Motor neuron (in vitro differentiated cells): ENCODE measurements at regions not wholly inside any gene's neighbourhood (a gene's known extent, or its start where the extent isn't known, plus 50 kb on each side); places are given as distances from the start of the nearest gene placed in this dataset.

Source experiments
- ATAC-seq, 8 experiments: fragments of 200-7000 bp; cut with Tn5 transposase; replicated peaks in 6 of 8; 2 replicates each; pipeline ENCODE4 v1.8.0; 2021; ENCODE audit warnings: mild to moderate bottlenecking in 8 of 8, moderate library complexity in 8 of 8
- H3K27ac ChIP-seq, 2 donors: fragments of 250-450 bp; sonication (Bioruptor Pico); 2 replicates each; pipeline ENCODE4 v1.9.0; 2021; ENCODE audit warnings: antibody characterized with exemption in 2 of 2, mild to moderate bottlenecking in 2 of 2, moderate library complexity in 1 of 2
- H3K4me1 ChIP-seq, 2 donors: fragments of 250-450 bp; sonication (Bioruptor Pico); replicated peaks in 1 of 2; 2 replicates each; pipeline ENCODE4 v1.6.1; 2021; ENCODE audit warnings: antibody characterized with exemption in 2 of 2, mild to moderate bottlenecking in 2 of 2, moderate library complexity in 1 of 2
- H3K4me3 ChIP-seq, 5 donors: fragments of 250-450 bp; sonication (Bioruptor Pico); 2 replicates each; pipeline ENCODE4 v1.9.0; 2021; ENCODE audit warnings: antibody characterized with exemption in 5 of 5, mild to moderate bottlenecking in 5 of 5, moderate library complexity in 4 of 5
- WGBS, 10 experiments: fragments of 450-650 bp; shearing (Covaris generic); methylation state at CpG; one replicate each; pipeline ENCODE4 v1.0.0; 2022; 5-methylcytosine and 5-hydroxymethylcytosine counted together
- in situ Hi-C, 9 experiments: fragments of 400-800 bp; cut with MboI; loops; one replicate each; pipeline ENCODE4 v1.15.0; 2021; ENCODE audit warnings: low sequenced_read_pairs in 9 of 9, low pct_unique_long_range_greater_than_20kb in 2 of 9; ENCODE audit not compliant: unreplicated experiment in 9 of 9

- no peak for ATAC-seq
- Histone ChIP-seq H3K27ac (no peak overlapping the region), H3K4me3 (no peak overlapping the region), H3K4me1 (peaks cover 2 to 6% of the 10 kb centered on the region in 2 donors)
- 25 to 80% (median 43%) methylated on average over 1 to 2 of the region's 2 CpGs; no CpG with 5 or more reads in 4 of the 10 experiments for WGBS, 10 experiments
- in situ Hi-C loops: no loop called here
Measured at GRCh38 chr14:83993545-83993944, 1536.4 kb upstream of the FLRT2 start.

GRCh38 chr14:83994020-83994419 is 1535.9 kb upstream of the FLRT2 start:
- in situ Hi-C loops: no loop called here
- WGBS, 10 experiments: 0 to 100% (median 44%) methylated on average over 1 to 2 of the region's 2 CpGs; no CpG with 5 or more reads in 3 of the 10 experiments
- peak in 1 of 8 experiments; percentile 52 for ATAC-seq

DNA sequence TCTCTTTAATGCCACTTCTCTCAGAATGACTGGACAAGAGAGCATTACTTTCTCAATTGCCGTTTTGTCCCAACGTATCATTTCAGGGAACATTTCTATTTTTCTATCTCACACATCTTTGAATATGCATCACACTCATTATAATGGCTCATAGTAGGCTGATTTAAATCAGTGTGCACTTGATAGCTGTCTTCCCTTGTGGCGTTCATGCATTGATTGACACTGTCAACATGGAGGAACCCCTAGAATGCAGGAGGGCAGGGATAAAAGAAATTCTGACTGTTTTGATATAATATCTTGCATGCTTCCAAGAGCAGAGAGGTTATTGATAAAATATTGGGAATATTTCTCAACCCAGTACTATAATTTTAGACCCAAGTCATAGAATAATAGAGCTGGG is 1528.9 kb upstream of the FLRT2 start:
- ATAC-seq: no peak
- in situ Hi-C loops: no loop called here
- Histone ChIP-seq H3K27ac (no peak overlapping the region), H3K4me1 (peaks cover 2 to 3% of the 10 kb centered on the region in 2 donors), H3K4me3 (no peak overlapping the region)
- whole genome bisulfite sequencing, 10 experiments: 43 to 100% (median 85%) methylated on average over 2 to 3 of the region's 3 CpGs; no CpG with 5 or more reads in 3 of the 10 experiments

More at GRCh38 chr14:83994020-83994419, 1535.9 kb upstream of the FLRT2 start:
- H3K4me3 ChIP-seq: no peak overlapping the region
- peaks cover 2 to 3% of the 10 kb centered on the region in 2 donors for H3K4me1 ChIP-seq
- H3K27ac ChIP-seq: no peak overlapping the region

- no peak for ATAC-seq
- Histone ChIP-seq H3K27ac (no peak overlapping the region), H3K4me1 (peaks cover 0 to 9% of the 10 kb centered on the region in 2 donors), H3K4me3 (no peak overlapping the region)
- in situ Hi-C loops: no loop called here
Measured at GRCh38 chr14:84003346-84003745, 1526.6 kb upstream of the FLRT2 start.

GRCh38 chr14:84006643-84007155 is 1523.2 kb upstream of the FLRT2 start:
- Histone ChIP-seq H3K27ac (no peak overlapping the region), H3K4me3 (no peak overlapping the region), H3K4me1 (peaks cover 0 to 9% of the 10 kb centered on the region in 2 donors)
- 46 to 100% (median 82%) methylated on average over 1 to 2 of the region's 3 CpGs; no CpG with 5 or more reads in 6 of the 10 experiments for WGBS, 10 experiments
- ATAC-seq: peak in 1 of 8 experiments; percentile 76
- in situ Hi-C loops: no loop called here

DNA sequence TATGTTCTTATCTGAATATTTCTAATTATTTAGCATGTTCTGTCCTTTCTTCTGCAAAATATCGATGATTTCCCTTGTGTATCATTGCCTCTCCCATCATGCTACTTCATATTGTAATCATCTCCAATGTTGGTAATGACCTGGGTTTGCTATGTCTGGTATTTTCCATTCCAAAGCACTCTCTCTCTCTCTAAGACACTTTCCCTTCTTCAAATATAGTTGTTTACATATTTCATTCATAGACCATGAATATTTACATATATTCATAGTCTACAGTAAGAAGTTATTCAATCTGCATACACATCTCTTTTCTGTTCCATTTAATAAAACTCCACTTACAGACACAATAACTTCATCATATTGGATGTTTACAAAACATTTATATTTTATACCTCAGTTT is 1516.5 kb upstream of the FLRT2 start:
- ATAC-seq: peak in 3 of 8 experiments; percentile 53 to 100 (median 57)
- Histone ChIP-seq H3K4me1 (no peaks in the 10 kb centered on the region), H3K27ac (no peak overlapping the region), H3K4me3 (no peak overlapping the region)
- in situ Hi-C loops: no loop called here
- 0 to 100% (median 57%) methylated on average over 1 of the region's 1 CpG for WGBS, 10 experiments

DNA sequence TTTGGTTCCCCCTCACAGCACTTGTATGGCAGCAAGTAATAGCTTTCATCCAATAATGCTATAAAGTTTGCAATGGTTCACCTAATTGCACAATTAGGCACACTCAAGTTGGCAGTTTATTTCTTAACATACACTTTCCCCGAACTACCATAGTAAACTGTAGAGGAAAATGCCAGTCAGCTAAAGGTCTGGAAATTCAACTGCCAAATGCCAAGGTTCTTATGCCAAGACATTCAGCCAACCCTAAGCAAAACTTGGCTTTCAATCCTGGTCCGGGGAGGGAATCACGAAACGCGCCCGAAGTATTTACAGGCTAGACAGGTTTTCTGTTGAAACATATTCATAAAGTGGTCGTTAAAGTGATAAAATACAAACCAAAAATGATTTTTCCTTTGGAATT is 1512.4 kb upstream of the FLRT2 start:
- no peak overlapping the region for H3K27ac ChIP-seq
- in situ Hi-C loops: no loop called here
- H3K4me1 ChIP-seq: no peaks in the 10 kb centered on the region
- no peak for ATAC-seq
- H3K4me3 ChIP-seq: no peak overlapping the region
- 17 to 96% (median 86%) methylated on average over 1 to 7 of the region's 7 CpGs for WGBS, 10 experiments

DNA sequence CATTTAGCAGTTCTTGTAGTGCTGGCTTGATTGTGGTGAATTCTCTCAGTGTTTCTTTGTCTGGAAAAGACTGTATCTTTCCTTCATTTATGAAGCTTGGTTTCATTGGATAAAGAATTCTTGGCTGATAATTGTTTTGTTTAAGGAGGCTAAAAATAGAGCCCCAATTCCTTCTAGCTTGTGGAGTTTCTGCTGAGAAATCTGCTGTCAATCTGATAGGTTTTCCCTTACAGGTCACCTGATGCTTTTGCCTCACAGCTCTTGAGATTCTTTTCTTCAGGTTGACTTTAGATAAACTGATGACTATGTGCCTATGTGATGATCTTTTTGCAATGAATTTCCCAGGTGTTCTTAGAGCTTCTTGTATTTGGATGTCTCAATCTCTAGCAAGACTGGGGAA is 1508.5 kb upstream of the FLRT2 start:
- no peak for ATAC-seq
- Histone ChIP-seq H3K27ac (no peak overlapping the region), H3K4me1 (no peaks in the 10 kb centered on the region), H3K4me3 (no peak overlapping the region)
- in situ Hi-C loops: no loop called here

DNA sequence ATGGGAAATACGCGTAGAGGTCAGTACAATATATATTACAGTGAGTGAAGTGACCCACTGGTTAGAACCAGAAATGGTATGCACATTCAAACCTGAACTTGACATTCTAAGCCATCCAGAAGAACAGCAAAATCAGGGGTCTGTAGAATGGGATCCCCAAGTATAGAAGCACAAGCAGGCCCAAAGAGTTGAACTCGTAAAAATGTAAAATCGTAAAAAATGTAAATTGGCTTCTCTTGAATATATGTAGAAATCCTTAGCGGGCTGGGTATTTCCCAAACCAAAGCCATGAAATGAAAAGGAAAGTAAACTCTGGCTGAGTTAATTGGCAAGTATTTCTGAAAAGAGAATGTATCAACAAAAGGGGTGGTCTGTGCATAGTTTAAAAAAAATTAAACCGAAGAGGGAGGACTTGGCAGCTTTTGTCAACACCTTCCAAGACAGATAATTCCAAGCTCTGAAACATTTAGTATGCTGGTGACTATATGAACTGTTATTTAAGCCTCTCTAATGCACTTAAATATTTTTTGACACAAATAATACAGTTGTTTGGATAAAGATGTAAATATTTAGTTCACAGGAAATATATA is 1505.6 kb upstream of the FLRT2 start:
- Histone ChIP-seq H3K4me1 (no peaks in the 10 kb centered on the region), H3K27ac (no peak overlapping the region), H3K4me3 (no peak overlapping the region)
- 56 to 91% (median 78%) methylated on average over 3 to 6 of the region's 6 CpGs for WGBS, 10 experiments
- in situ Hi-C loops: no loop called here
- ATAC-seq: no peak

- 19 to 100% (median 88%) methylated on average over 2 to 6 of the region's 8 CpGs; no CpG with 5 or more reads in 2 of the 10 experiments for WGBS, 10 experiments
- no peak overlapping the region for H3K4me3 ChIP-seq
- no peaks in the 10 kb centered on the region for H3K4me1 ChIP-seq
- in situ Hi-C loops: no loop called here
- ATAC-seq: no peak
- no peak overlapping the region for H3K27ac ChIP-seq
Measured at GRCh38 chr14:84025106-84026012, 1504.6 kb upstream of the FLRT2 start.

- in situ Hi-C loops: no loop called here
- H3K4me1 ChIP-seq: no peaks in the 10 kb centered on the region
- H3K27ac ChIP-seq: no peak overlapping the region
- H3K4me3 ChIP-seq: no peak overlapping the region
- no peak for ATAC-seq
Measured at GRCh38 chr14:84027351-84027750, 1502.6 kb upstream of the FLRT2 start.

DNA sequence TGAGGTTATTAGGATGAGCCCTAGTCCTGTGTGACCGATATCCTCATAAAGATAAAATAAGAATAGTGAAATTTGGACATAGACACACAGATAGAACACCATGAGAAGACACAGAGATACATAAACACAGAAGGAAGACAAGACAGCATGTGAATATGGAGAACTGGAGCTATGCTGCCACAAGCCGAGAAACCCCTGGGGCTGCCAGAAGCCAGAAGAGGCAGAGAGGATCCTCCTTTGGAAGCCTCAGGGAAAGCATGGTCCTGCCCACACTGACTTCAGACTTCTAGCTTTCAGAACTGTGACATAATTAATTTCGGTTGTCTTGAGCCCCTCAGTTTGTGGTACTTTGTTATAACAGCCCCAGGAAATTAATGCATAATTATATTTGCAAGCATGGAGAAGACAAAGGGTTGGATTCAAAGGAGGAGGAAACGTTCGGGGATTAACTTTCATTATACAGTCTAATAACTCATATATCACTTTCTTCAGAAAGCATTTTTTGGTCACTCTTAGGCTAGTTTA is 1501.8 kb upstream of the FLRT2 start:
- WGBS, 10 experiments: 12 to 86% (median 70%) methylated on average over 1 to 5 of the region's 5 CpGs; no CpG with 5 or more reads in 2 of the 10 experiments

GRCh38 chr14:84029246-84029645 is 1500.7 kb upstream of the FLRT2 start:
- ATAC-seq: no peak
- Histone ChIP-seq H3K4me1 (no peaks in the 10 kb centered on the region), H3K27ac (no peak overlapping the region), H3K4me3 (no peak overlapping the region)
- in situ Hi-C loops: no loop called here

More for the DNA sequence above, 1501.8 kb upstream of the FLRT2 start:
- ATAC-seq: peak in 1 of 8 experiments; percentile 84
- in situ Hi-C loops: no loop called here
- Histone ChIP-seq H3K27ac (no peak overlapping the region), H3K4me3 (no peak overlapping the region), H3K4me1 (no peaks in the 10 kb centered on the region)
